ENCODE measurements at regions not wholly inside any gene's neighbourhood (a gene's known extent, or its start where the extent isn't known, plus 50 kb on each side); places are given as distances from the start of the nearest gene placed in this dataset.

- H3K4me1 Mint-ChIP-seq = no peaks in the 10 kb centered on the region
- peaks cover 2% of the 10 kb centered on the region for H3K9me3 Mint-ChIP-seq
- H3K27ac Mint-ChIP-seq = no peak overlapping the region
- no peak for TF ChIP-seq CTCF (IDR thresholded peaks at IDR 0.05; ENCODE audit: unreplicated experiment in 3 of 3)
- no peak overlapping the region for H3K4me3 Mint-ChIP-seq
- H3K36me3 Mint-ChIP-seq (ENCODE audit: low read depth) = no peaks in the 10 kb centered on the region
- H3K27me3 Mint-ChIP-seq (ENCODE audit: low read depth) = no peaks in the 10 kb centered on the region
These were observed 822.2 kb downstream of the MRPL39 start for GRCh38 chr21:24785033-24785432.

- Mint-ChIP-seq H3K4me3 (no peak overlapping the region), H3K27ac (no peak overlapping the region), H3K4me1 (no peaks in the 10 kb centered on the region), H3K36me3 (ENCODE audit: low read depth) (no peaks in the 10 kb centered on the region), H3K9me3 (peaks cover 2% of the 10 kb centered on the region), H3K27me3 (ENCODE audit: low read depth) (no peaks in the 10 kb centered on the region)
- no peak for TF ChIP-seq CTCF (IDR thresholded peaks at IDR 0.05; ENCODE audit: unreplicated experiment in 3 of 3)
These were observed 826.1 kb downstream of the MRPL39 start for GRCh38 chr21:24781146-24781545.

- peaks cover 7% of the 10 kb centered on the region for H3K9me3 Mint-ChIP-seq
- no peaks in the 10 kb centered on the region for H3K36me3 Mint-ChIP-seq (ENCODE audit: low read depth)
- H3K4me3 Mint-ChIP-seq = no peak overlapping the region
- no peak for TF ChIP-seq CTCF (IDR thresholded peaks at IDR 0.05; ENCODE audit: unreplicated experiment in 3 of 3)
- H3K4me1 Mint-ChIP-seq = no peaks in the 10 kb centered on the region
- no peaks in the 10 kb centered on the region for H3K27me3 Mint-ChIP-seq (ENCODE audit: low read depth)
- H3K27ac Mint-ChIP-seq = no peak overlapping the region
These were observed 847.8 kb downstream of the MRPL39 start for GRCh38 chr21:24759348-24760075.

- no peaks in the 10 kb centered on the region for H3K36me3 Mint-ChIP-seq (ENCODE audit: low read depth)
- no peak overlapping the region for H3K4me3 Mint-ChIP-seq
- H3K27ac Mint-ChIP-seq = no peak overlapping the region
- no peak for TF ChIP-seq CTCF (IDR thresholded peaks at IDR 0.05; ENCODE audit: unreplicated experiment in 3 of 3)
- H3K9me3 Mint-ChIP-seq = peaks cover 12% of the 10 kb centered on the region
- no peaks in the 10 kb centered on the region for H3K4me1 Mint-ChIP-seq
- H3K27me3 Mint-ChIP-seq (ENCODE audit: low read depth) = no peaks in the 10 kb centered on the region
These were observed 869.2 kb downstream of the MRPL39 start for GRCh38 chr21:24738063-24738462.

GRCh38 chr21:24737296-24737850 lies 869.9 kb downstream of the MRPL39 start:
- Mint-ChIP-seq H3K4me1 (no peaks in the 10 kb centered on the region), H3K36me3 (ENCODE audit: low read depth) (no peaks in the 10 kb centered on the region), H3K9me3 (peaks cover 12% of the 10 kb centered on the region), H3K27ac (peak overlapping the region in 1 of 3 experiments; percentile 28), H3K4me3 (no peak overlapping the region), H3K27me3 (ENCODE audit: low read depth) (no peaks in the 10 kb centered on the region)
- no peak for TF ChIP-seq CTCF (IDR thresholded peaks at IDR 0.05; ENCODE audit: unreplicated experiment in 3 of 3)

GRCh38 chr21:24730661-24731060 lies 876.6 kb downstream of the MRPL39 start:
- H3K36me3 Mint-ChIP-seq (ENCODE audit: low read depth) = no peaks in the 10 kb centered on the region
- H3K4me1 Mint-ChIP-seq = no peaks in the 10 kb centered on the region
- no peak overlapping the region for H3K27ac Mint-ChIP-seq
- H3K27me3 Mint-ChIP-seq (ENCODE audit: low read depth) = no peaks in the 10 kb centered on the region
- no peak overlapping the region for H3K4me3 Mint-ChIP-seq
- H3K9me3 Mint-ChIP-seq = no peaks in the 10 kb centered on the region
- TF ChIP-seq CTCF (IDR thresholded peaks at IDR 0.05; ENCODE audit: unreplicated experiment in 3 of 3) = no peak

All from nephron (organoid).